Neural cell (in vitro differentiated cells): ENCODE measurements at regions not wholly inside any gene's neighbourhood (a gene's known extent, or its start where the extent isn't known, plus 50 kb on each side); places are given as distances from the start of the nearest gene placed in this dataset.

Experiments used
- H2AFZ ChIP-seq: fragments of 200-600, 300-800 bp; sonication (generic), shearing (Covaris generic); 2 replicates; pipeline ENCODE4 v1.6.0; 2014; ENCODE audit warnings: low read depth, mild to moderate bottlenecking, antibody characterized with exemption, low read length, moderate library complexity
- H3F3A ChIP-seq: fragments of 200-600 bp; shearing (Covaris generic); 2 replicates; pipeline ENCODE4 v1.6.1; 2016; ENCODE audit warnings: mild to moderate bottlenecking, moderate library complexity, mixed read lengths, antibody characterized with exemption, low read length; ENCODE audit not compliant: insufficient read depth, poor library complexity, severe bottlenecking
- H3K27ac ChIP-seq: fragments of 200-600, 300-800 bp; sonication (generic), shearing (Covaris generic); 2 replicates; pipeline ENCODE4 v1.5.1; 2014; ENCODE audit warnings: mild to moderate bottlenecking, low read length, moderate library complexity
- H3K27me3 ChIP-seq: fragments of 300-800, 200-600 bp; sonication (generic), shearing (Covaris generic); 2 replicates; pipeline ENCODE4 v1.6.0; 2014; ENCODE audit warnings: mild to moderate bottlenecking, low read depth, low read length, moderate library complexity; ENCODE audit not compliant: insufficient read depth
- H3K36me3 ChIP-seq: fragments of 300-800, 200-600 bp; sonication (generic), shearing (Covaris generic); 2 replicates; pipeline ENCODE4 v1.5.1; 2014; ENCODE audit warnings: mild to moderate bottlenecking, antibody characterized with exemption, low read length, moderate library complexity; ENCODE audit not compliant: insufficient read depth
- H3K4me2 ChIP-seq: fragments of 300-800, 200-600 bp; sonication (generic), shearing (Covaris generic); 2 replicates; pipeline ENCODE4 v1.6.0; 2014; ENCODE audit warnings: mild to moderate bottlenecking, low read length
- H3K4me3 ChIP-seq: fragments of 300-800, 200-600 bp; sonication (generic), shearing (Covaris generic); 2 replicates; pipeline ENCODE4 v1.5.1; 2014; ENCODE audit warnings: mild to moderate bottlenecking, low read length, moderate library complexity
- H3K79me2 ChIP-seq: fragments of 200-600 bp; shearing (Covaris generic); replicated peaks from 2 replicates; pipeline ENCODE4 v1.6.0; 2014; ENCODE audit warnings: mild to moderate bottlenecking, low read length, moderate library complexity; ENCODE audit not compliant: insufficient read depth
- H3K9ac ChIP-seq: fragments of 300-800, 200-600 bp; sonication (generic), shearing (Covaris generic); 2 replicates; pipeline ENCODE4 v1.6.1; 2016; ENCODE audit warnings: mild to moderate bottlenecking, low read length, mixed read lengths
- H3K9me2 ChIP-seq: fragments of 200-600 bp; shearing (Covaris generic); 2 replicates; pipeline ENCODE4 v1.6.1; 2016; ENCODE audit warnings: mild to moderate bottlenecking, low read length, mixed read lengths; ENCODE audit not compliant: insufficient read depth
- H3K9me3 ChIP-seq: fragments of 200-600, 300-800 bp; sonication (generic), shearing (Covaris generic); 2 replicates; pipeline ENCODE4 v1.6.1; 2016; ENCODE audit warnings: mild to moderate bottlenecking, mixed run types, low read length, moderate library complexity, mixed read lengths
- H4K20me1 ChIP-seq: fragments of 200-600 bp; shearing (Covaris generic); 2 replicates; pipeline ENCODE4 v1.6.1; 2016; ENCODE audit warnings: mild to moderate bottlenecking, mixed run types; ENCODE audit not compliant: insufficient read depth
- EP300 ChIP-seq: fragments of 450-650 bp; conservative IDR thresholded peaks from 2 replicates; pipeline ENCODE4 v1.6.1; 2014; ENCODE audit warnings: antibody characterized with exemption, mild to moderate bottlenecking, moderate library complexity; ENCODE audit not compliant: poor library complexity, severe bottlenecking
- EZH2 ChIP-seq: fragments of 200-600, 300-800 bp; shearing (Covaris generic), sonication (generic); IDR thresholded peaks from 2 replicates; pipeline ENCODE4 v1.6.1; 2014; ENCODE audit warnings: antibody characterized with exemption, low read length, borderline replicate concordance, mild to moderate bottlenecking; ENCODE audit not compliant: insufficient read depth, poor library complexity, severe bottlenecking
- MXI1 ChIP-seq: fragments of 450-650 bp; conservative IDR thresholded peaks from 2 replicates; pipeline ENCODE4 v1.6.1; 2014; ENCODE audit warnings: antibody characterized with exemption, mild to moderate bottlenecking; ENCODE audit not compliant: poor library complexity, severe bottlenecking
- POLR2AphosphoS5 ChIP-seq: IDR thresholded peaks from 2 replicates; pipeline ENCODE4 v1.6.1; 2012
- RAD21 ChIP-seq: fragments of 450-650 bp; conservative IDR thresholded peaks from 2 replicates; pipeline ENCODE4 v1.6.1; 2014; ENCODE audit warnings: antibody characterized with exemption, mild to moderate bottlenecking, moderate library complexity
- REST ChIP-seq: IDR thresholded peaks from 2 replicates; pipeline ENCODE4 v1.6.1; 2012; ENCODE audit warnings: borderline replicate concordance
- SMC3 ChIP-seq: fragments of 450-650 bp; conservative IDR thresholded peaks from 2 replicates; pipeline ENCODE4 v1.6.1; 2014; ENCODE audit warnings: antibody characterized with exemption, mild to moderate bottlenecking, moderate library complexity; ENCODE audit not compliant: poor library complexity
- TAF1 ChIP-seq: IDR thresholded peaks from 2 replicates; pipeline ENCODE4 v1.6.1; 2012; ENCODE audit warnings: low read depth
- TF ChIP-seq, protein P1 (sequence below): fragments of 450-650 bp; IDR thresholded peaks from 2 replicates; pipeline ENCODE4 v1.5.1; 2014; ENCODE audit warnings: antibody characterized with exemption, mild to moderate bottlenecking, moderate library complexity; ENCODE audit not compliant: poor library complexity, severe bottlenecking

GRCh38 chr9:109912726-109913460 is 132.9 kb downstream of the PALM2AKAP2 start:
- Histone ChIP-seq H2AFZ (no peak overlapping the region), H3K9ac (no peak overlapping the region), H3K9me2 (no peaks in the 10 kb centered on the region), H3K36me3 (no peaks in the 10 kb centered on the region), H3K4me3 (no peak overlapping the region), H3F3A (no peaks in the 10 kb centered on the region), H3K27me3 (no peaks in the 10 kb centered on the region), H3K9me3 (no peaks in the 10 kb centered on the region), H3K27ac (no peak overlapping the region), H3K4me2 (no peak overlapping the region), H4K20me1 (no peaks in the 10 kb centered on the region), H3K79me2 (no peaks in the 10 kb centered on the region)
- TF ChIP-seq EP300: no peak
- TF ChIP-seq RAD21: no peak
- TF ChIP-seq POLR2AphosphoS5: no peak
- no peak for TF ChIP-seq MXI1
- no peak for TF ChIP-seq SMC3
- no peak for TF ChIP-seq REST
- TF ChIP-seq EZH2: no peak
- TF ChIP-seq TAF1: no peak
- TF ChIP-seq, protein P1, sequence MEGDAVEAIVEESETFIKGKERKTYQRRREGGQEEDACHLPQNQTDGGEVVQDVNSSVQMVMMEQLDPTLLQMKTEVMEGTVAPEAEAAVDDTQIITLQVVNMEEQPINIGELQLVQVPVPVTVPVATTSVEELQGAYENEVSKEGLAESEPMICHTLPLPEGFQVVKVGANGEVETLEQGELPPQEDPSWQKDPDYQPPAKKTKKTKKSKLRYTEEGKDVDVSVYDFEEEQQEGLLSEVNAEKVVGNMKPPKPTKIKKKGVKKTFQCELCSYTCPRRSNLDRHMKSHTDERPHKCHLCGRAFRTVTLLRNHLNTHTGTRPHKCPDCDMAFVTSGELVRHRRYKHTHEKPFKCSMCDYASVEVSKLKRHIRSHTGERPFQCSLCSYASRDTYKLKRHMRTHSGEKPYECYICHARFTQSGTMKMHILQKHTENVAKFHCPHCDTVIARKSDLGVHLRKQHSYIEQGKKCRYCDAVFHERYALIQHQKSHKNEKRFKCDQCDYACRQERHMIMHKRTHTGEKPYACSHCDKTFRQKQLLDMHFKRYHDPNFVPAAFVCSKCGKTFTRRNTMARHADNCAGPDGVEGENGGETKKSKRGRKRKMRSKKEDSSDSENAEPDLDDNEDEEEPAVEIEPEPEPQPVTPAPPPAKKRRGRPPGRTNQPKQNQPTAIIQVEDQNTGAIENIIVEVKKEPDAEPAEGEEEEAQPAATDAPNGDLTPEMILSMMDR: no peak

DNA sequence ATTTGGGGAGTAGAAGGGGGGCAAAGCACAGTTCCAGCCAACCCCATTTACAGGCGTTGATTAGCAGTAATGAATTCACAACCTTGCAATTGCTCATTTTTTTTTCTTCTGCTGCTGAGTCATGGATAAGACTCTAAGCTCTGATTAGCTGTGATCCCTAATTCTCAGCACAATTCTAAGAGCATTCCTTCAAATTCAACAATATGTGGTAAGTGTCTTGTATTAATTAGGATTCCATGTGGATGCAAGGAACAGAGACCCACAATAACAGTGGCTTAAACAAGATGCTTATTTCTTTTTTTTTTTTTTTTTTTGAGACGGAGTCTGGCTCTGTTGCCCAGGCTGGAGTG is 133.4 kb downstream of the PALM2AKAP2 start:
- Histone ChIP-seq H3K4me3 (no peak overlapping the region), H3K4me2 (no peak overlapping the region), H3F3A (no peaks in the 10 kb centered on the region), H3K9ac (no peak overlapping the region), H2AFZ (no peak overlapping the region), H3K36me3 (no peaks in the 10 kb centered on the region), H3K9me3 (no peaks in the 10 kb centered on the region), H4K20me1 (no peaks in the 10 kb centered on the region), H3K9me2 (no peaks in the 10 kb centered on the region), H3K79me2 (no peaks in the 10 kb centered on the region), H3K27ac (no peak overlapping the region), H3K27me3 (no peaks in the 10 kb centered on the region)
- TF ChIP-seq REST (no peak), MXI1 (no peak), EZH2 (no peak)
- TF ChIP-seq, protein P1: no peak
